ENCODE measurements at regions not wholly inside any gene's neighbourhood (a gene's known extent, or its start where the extent isn't known, plus 50 kb on each side); places are given as distances from the start of the nearest gene placed in this dataset.

- no peak for TF ChIP-seq CTCF (IDR thresholded peaks at IDR 0.05; ENCODE audit: insufficient read depth, low read length, severe bottlenecking)
- Histone ChIP-seq H3K27me3 (ENCODE audit: control insufficient read depth, insufficient read depth, low read length) (no peaks in the 10 kb centered on the region), H3K36me3 (ENCODE audit: control insufficient read depth, insufficient read depth, low read length) (no peaks in the 10 kb centered on the region), H3K4me3 (ENCODE audit: low read depth, low read length) (no peak overlapping the region)
- no peak for FAIRE-seq
- no peak for DNase-seq (ENCODE audit: low read depth)
Measured at GRCh38 chr4:104123021-104123420, 371.7 kb downstream of the CXXC4 start.

- no peak for FAIRE-seq
- TF ChIP-seq CTCF (IDR thresholded peaks at IDR 0.05; ENCODE audit: insufficient read depth, low read length, severe bottlenecking) = no peak
Measured at GRCh38 chr4:104117776-104118175, 376.9 kb downstream of the CXXC4 start.

GRCh38 chr4:104113850-104114249 is 380.8 kb downstream of the CXXC4 start:
- TF ChIP-seq CTCF (IDR thresholded peaks at IDR 0.05; ENCODE audit: insufficient read depth, low read length, severe bottlenecking) = no peak
- Histone ChIP-seq H3K36me3 (ENCODE audit: control insufficient read depth, insufficient read depth, low read length) (no peaks in the 10 kb centered on the region), H3K27me3 (ENCODE audit: control insufficient read depth, insufficient read depth, low read length) (no peaks in the 10 kb centered on the region), H3K4me3 (ENCODE audit: low read depth, low read length) (no peak overlapping the region)
- DNase-seq (ENCODE audit: low read depth) (no peak), FAIRE-seq (no peak)

More at GRCh38 chr4:104117776-104118175, 376.9 kb downstream of the CXXC4 start:
- H3K27me3 ChIP-seq (ENCODE audit: control insufficient read depth, insufficient read depth, low read length) = no peaks in the 10 kb centered on the region
- no peaks in the 10 kb centered on the region for H3K36me3 ChIP-seq (ENCODE audit: control insufficient read depth, insufficient read depth, low read length)
- no peak overlapping the region for H3K4me3 ChIP-seq (ENCODE audit: low read depth, low read length)
- DNase-seq (ENCODE audit: low read depth) = no peak

- H3K27me3 ChIP-seq (ENCODE audit: control insufficient read depth, insufficient read depth, low read length) = no peaks in the 10 kb centered on the region
- H3K4me3 ChIP-seq (ENCODE audit: low read depth, low read length) = no peak overlapping the region
- no peak for TF ChIP-seq CTCF (IDR thresholded peaks at IDR 0.05; ENCODE audit: insufficient read depth, low read length, severe bottlenecking)
- FAIRE-seq (no peak), DNase-seq (ENCODE audit: low read depth) (no peak)
- H3K36me3 ChIP-seq (ENCODE audit: control insufficient read depth, insufficient read depth, low read length) = no peaks in the 10 kb centered on the region
Measured at GRCh38 chr4:104099141-104099540, 379.4 kb upstream of the TACR3 start.

GRCh38 chr4:104093247-104093646 is 373.5 kb upstream of the TACR3 start:
- Histone ChIP-seq H3K27me3 (ENCODE audit: control insufficient read depth, insufficient read depth, low read length) (no peaks in the 10 kb centered on the region), H3K4me3 (ENCODE audit: low read depth, low read length) (no peak overlapping the region), H3K36me3 (ENCODE audit: control insufficient read depth, insufficient read depth, low read length) (no peaks in the 10 kb centered on the region)
- DNase-seq (ENCODE audit: low read depth) (no peak), FAIRE-seq (no peak)
- no peak for TF ChIP-seq CTCF (IDR thresholded peaks at IDR 0.05; ENCODE audit: insufficient read depth, low read length, severe bottlenecking)

GRCh38 chr4:104073229-104073628 is 353.4 kb upstream of the TACR3 start:
- H3K4me3 ChIP-seq (ENCODE audit: low read depth, low read length) = no peak overlapping the region
- no peak for DNase-seq (ENCODE audit: low read depth)
- H3K27me3 ChIP-seq (ENCODE audit: control insufficient read depth, insufficient read depth, low read length) = no peaks in the 10 kb centered on the region
- no peaks in the 10 kb centered on the region for H3K36me3 ChIP-seq (ENCODE audit: control insufficient read depth, insufficient read depth, low read length)
- no peak for TF ChIP-seq CTCF (IDR thresholded peaks at IDR 0.05; ENCODE audit: insufficient read depth, low read length, severe bottlenecking)
- no peak for FAIRE-seq

All from bronchial epithelial cell (primary cell).